ENCODE measurements at regions not wholly inside any gene's neighbourhood (a gene's known extent, or its start where the extent isn't known, plus 50 kb on each side); places are given as distances from the start of the nearest gene placed in this dataset.

GRCh38 chr7:54069843-54070242 is 472.3 kb upstream of the VSTM2A start:
- CTCF ChIA-PET, result no interaction called here
- Histone ChIP-seq H3K4me1 (replicated peaks; ENCODE audit: insufficient read depth) (no peaks in the 10 kb centered on the region), H3K36me3 (ENCODE audit: low read depth) (no peaks in the 10 kb centered on the region), H3F3A (ENCODE audit: insufficient read depth, low read depth) (no peaks in the 10 kb centered on the region), H4K20me1 (ENCODE audit: insufficient read depth) (no peaks in the 10 kb centered on the region; the same call in 1 of the 2 replicates), H2AFZ (no peak overlapping the region), H3K9me3 (ENCODE audit: insufficient read depth, low read depth) (no peaks in the 10 kb centered on the region), H3K9me2 (ENCODE audit: insufficient read depth) (no peaks in the 10 kb centered on the region; the same call in 1 of the 2 replicates), H3K4me3 (no peak overlapping the region), H3K27ac (no peak overlapping the region), H3K27me3 (ENCODE audit: insufficient read depth, low read depth) (peaks cover 4% of the 10 kb centered on the region; the same call in 1 of the 2 replicates), H3K79me2 (ENCODE audit: low read depth) (no peaks in the 10 kb centered on the region), H3K4me2 (no peak overlapping the region)
- POLR2A ChIA-PET (ENCODE audit: unreplicated experiment), result interaction anchor here (0.6 kb wide), 1 partner anchor 1857 kb away, joined by 3 read pairs; no protein-coding TSS in a partner anchor
- intact Hi-C loops (cut with micrococcal nuclease; ENCODE audit: unreplicated experiment), result no loop called here
- BruUV-seq (replicated peaks), result no TSS peak
- TF ChIP-seq EZH2 (IDR thresholded peaks at IDR 0.05; ENCODE audit: low read depth), result no peak
- TF ChIP-seq CTCF (conservative IDR thresholded peaks at IDR 0.05), result no peak
- DNase-seq, result no peak

- Histone ChIP-seq H3K4me2 (no peak overlapping the region), H3K9me3 (ENCODE audit: insufficient read depth, low read depth) (no peaks in the 10 kb centered on the region), H3K9me2 (ENCODE audit: insufficient read depth) (no peaks in the 10 kb centered on the region; the same call in 1 of the 2 replicates), H3F3A (ENCODE audit: insufficient read depth, low read depth) (no peaks in the 10 kb centered on the region), H2AFZ (no peak overlapping the region), H3K27ac (no peak overlapping the region), H4K20me1 (ENCODE audit: insufficient read depth) (no peaks in the 10 kb centered on the region; the same call in 1 of the 2 replicates), H3K36me3 (ENCODE audit: low read depth) (no peaks in the 10 kb centered on the region), H3K79me2 (ENCODE audit: low read depth) (no peaks in the 10 kb centered on the region), H3K4me3 (no peak overlapping the region), H3K4me1 (replicated peaks; ENCODE audit: insufficient read depth) (no peaks in the 10 kb centered on the region), H3K27me3 (ENCODE audit: insufficient read depth, low read depth) (peaks cover 2% of the 10 kb centered on the region)
- ChIA-PET CTCF (no interaction called here), POLR2A (ENCODE audit: unreplicated experiment) (no interaction called here)
- no TSS peak for BruUV-seq (replicated peaks)
- TF ChIP-seq CTCF (conservative IDR thresholded peaks at IDR 0.05) (no peak), EZH2 (IDR thresholded peaks at IDR 0.05; ENCODE audit: low read depth) (no peak)
- no peak for DNase-seq
- intact Hi-C loops (cut with micrococcal nuclease; ENCODE audit: unreplicated experiment), result no loop called here
Observed at GRCh38 chr7:54072710-54073109, 469.5 kb upstream of the VSTM2A start.

- Histone ChIP-seq H3K9me3 (ENCODE audit: insufficient read depth, low read depth) (no peaks in the 10 kb centered on the region), H3K9me2 (ENCODE audit: insufficient read depth) (peaks cover under 1% of the 10 kb centered on the region; the same call in 1 of the 2 replicates), H3K4me2 (no peak overlapping the region), H3K27ac (no peak overlapping the region), H3K4me3 (no peak overlapping the region), H4K20me1 (ENCODE audit: insufficient read depth) (no peaks in the 10 kb centered on the region), H3K79me2 (ENCODE audit: low read depth) (no peaks in the 10 kb centered on the region), H3F3A (ENCODE audit: insufficient read depth, low read depth) (no peaks in the 10 kb centered on the region), H3K27me3 (ENCODE audit: insufficient read depth, low read depth) (peaks cover 18% of the 10 kb centered on the region), H3K36me3 (ENCODE audit: low read depth) (no peaks in the 10 kb centered on the region), H3K4me1 (replicated peaks; ENCODE audit: insufficient read depth) (no peaks in the 10 kb centered on the region), H2AFZ (no peak overlapping the region)
- no peak for DNase-seq
- ChIA-PET CTCF (no interaction called here), POLR2A (ENCODE audit: unreplicated experiment) (no interaction called here)
- TF ChIP-seq CTCF (conservative IDR thresholded peaks at IDR 0.05) (no peak), EZH2 (IDR thresholded peaks at IDR 0.05; ENCODE audit: low read depth) (no peak)
- no TSS peak for BruUV-seq (replicated peaks)
- intact Hi-C loops (cut with micrococcal nuclease; ENCODE audit: unreplicated experiment), result no loop called here
Observed at GRCh38 chr7:54076616-54077015, 465.6 kb upstream of the VSTM2A start.
